A673 (cell line): ENCODE measurements at regions not wholly inside any gene's neighbourhood (a gene's known extent, or its start where the extent isn't known, plus 50 kb on each side); places are given as distances from the start of the nearest gene placed in this dataset.

Source experiments
- CTCF ChIP-seq: fragments of 300-800, 200-600 bp; sonication (generic); conservative IDR thresholded peaks from 2 replicates; pipeline ENCODE4 v1.5.1; 2017; ENCODE audit warnings: low read depth, mild to moderate bottlenecking, antibody characterized with exemption, low read length, moderate library complexity, mixed read lengths
- EZH2 ChIP-seq: fragments of 200-600 bp; sonication (generic); IDR thresholded peaks from 2 replicates; pipeline ENCODE4 v1.6.1; 2017; ENCODE audit warnings: borderline replicate concordance, low read depth, mild to moderate bottlenecking, mixed read lengths, antibody characterized with exemption, low read length; ENCODE audit not compliant: poor library complexity, severe bottlenecking

- no peak for TF ChIP-seq EZH2
- peak; percentile 78 for TF ChIP-seq CTCF
Observed at GRCh38 chr3:101069901-101070798, 76.9 kb upstream of the ABI3BP start.
